Mucosa of descending colon (tissue), 3 donors: ENCODE measurements at regions not wholly inside any gene's neighbourhood (a gene's known extent, or its start where the extent isn't known, plus 50 kb on each side); places are given as distances from the start of the nearest gene placed in this dataset.

ENCODE experiments used
- ATAC-seq: fragments of 200-7000 bp; cut with Tn5 transposase; one replicate; pipeline ENCODE4 v1.9.1; 2020; ENCODE audit warnings: mild to moderate bottlenecking, moderate library complexity
- DNase-seq, 3 donors: peaks; one replicate each; pipeline ENCODE4 v3.0.0-alpha.2; 2020
- H3K36me3 ChIP-seq: fragments of 200-600 bp; one replicate; pipeline ENCODE4 v1.8.0; 2021; ENCODE audit warnings: low read depth, mild to moderate bottlenecking
- H3K4me1 ChIP-seq: fragments of 200-600 bp; one replicate; pipeline ENCODE4 v1.8.0; 2021; ENCODE audit warnings: low read depth, mild to moderate bottlenecking
- H3K4me3 ChIP-seq: fragments of 200-600 bp; one replicate; pipeline ENCODE4 v1.8.0; 2021; ENCODE audit warnings: mild to moderate bottlenecking
- H3K9me3 ChIP-seq: fragments of 200-600 bp; one replicate; pipeline ENCODE4 v1.8.0; 2021; ENCODE audit warnings: mild to moderate bottlenecking
- intact Hi-C, 2 donors: fragments of 100-400 bp; cut with DNase I in 1 of 2; cut with micrococcal nuclease in 1 of 2; formaldehyde crosslinking; loops; one replicate each; pipeline versions ENCODE4 v1.11.0 to v1.11.1; 2022; cut with DNase I, micrococcal nuclease
- TF ChIP-seq, protein P1 (sequence below): fragments of 200-600 bp; IDR thresholded peaks from one replicate; pipeline ENCODE4 v1.8.0; 2022; ENCODE audit warnings: antibody characterized with exemption, mild to moderate bottlenecking
- donor health status: DM: no; HTN: no; CAD: no; lungs with moderate emphysema.
- donor health status: DM: no; HTN: no; CAD: no.
- donor health status: DM: no; HTN: yes; CAD: no.

DNA sequence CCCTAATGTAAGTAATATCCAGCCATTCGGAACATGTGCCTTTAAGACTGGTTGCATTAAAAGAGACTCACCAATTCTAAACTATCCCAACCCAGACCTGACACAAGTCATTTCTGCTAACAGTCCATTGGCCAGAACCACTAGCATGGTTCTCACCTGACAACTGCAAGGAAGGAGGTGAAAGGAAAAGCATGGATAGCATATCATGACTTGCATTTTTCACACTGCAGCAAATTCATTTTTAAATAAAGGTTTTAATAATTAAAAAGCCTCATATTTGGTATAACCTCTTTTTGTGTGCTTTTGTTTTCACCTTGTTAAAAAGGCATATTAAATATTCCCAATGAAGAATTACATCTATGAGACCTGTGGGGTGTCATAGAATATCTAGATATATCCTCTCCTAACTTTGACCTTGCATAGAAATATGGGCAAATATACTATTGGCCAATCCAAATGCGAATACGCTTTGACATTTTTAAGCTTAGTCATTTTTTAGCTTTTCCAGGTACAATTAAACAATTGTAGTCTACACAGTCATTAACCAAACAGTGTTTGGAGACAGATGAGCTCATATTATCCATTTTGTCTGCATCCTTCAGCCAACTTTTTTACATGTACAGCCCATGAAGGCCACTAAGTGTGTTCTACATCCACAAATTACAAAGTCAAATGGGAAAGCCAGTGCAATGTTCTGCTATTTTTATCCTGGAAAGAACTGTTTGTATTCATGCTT is 295.3 kb downstream of the PDGFC start:
- no peaks in the 10 kb centered on the region for H3K9me3 ChIP-seq
- intact Hi-C loops, result no loop called here
- H3K4me1 ChIP-seq, result no peaks in the 10 kb centered on the region
- TF ChIP-seq, protein P1, sequence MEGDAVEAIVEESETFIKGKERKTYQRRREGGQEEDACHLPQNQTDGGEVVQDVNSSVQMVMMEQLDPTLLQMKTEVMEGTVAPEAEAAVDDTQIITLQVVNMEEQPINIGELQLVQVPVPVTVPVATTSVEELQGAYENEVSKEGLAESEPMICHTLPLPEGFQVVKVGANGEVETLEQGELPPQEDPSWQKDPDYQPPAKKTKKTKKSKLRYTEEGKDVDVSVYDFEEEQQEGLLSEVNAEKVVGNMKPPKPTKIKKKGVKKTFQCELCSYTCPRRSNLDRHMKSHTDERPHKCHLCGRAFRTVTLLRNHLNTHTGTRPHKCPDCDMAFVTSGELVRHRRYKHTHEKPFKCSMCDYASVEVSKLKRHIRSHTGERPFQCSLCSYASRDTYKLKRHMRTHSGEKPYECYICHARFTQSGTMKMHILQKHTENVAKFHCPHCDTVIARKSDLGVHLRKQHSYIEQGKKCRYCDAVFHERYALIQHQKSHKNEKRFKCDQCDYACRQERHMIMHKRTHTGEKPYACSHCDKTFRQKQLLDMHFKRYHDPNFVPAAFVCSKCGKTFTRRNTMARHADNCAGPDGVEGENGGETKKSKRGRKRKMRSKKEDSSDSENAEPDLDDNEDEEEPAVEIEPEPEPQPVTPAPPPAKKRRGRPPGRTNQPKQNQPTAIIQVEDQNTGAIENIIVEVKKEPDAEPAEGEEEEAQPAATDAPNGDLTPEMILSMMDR, result no peak
- ATAC-seq (no peak), DNase-seq (no peak)
- no peaks in the 10 kb centered on the region for H3K36me3 ChIP-seq
- no peak overlapping the region for H3K4me3 ChIP-seq

DNA sequence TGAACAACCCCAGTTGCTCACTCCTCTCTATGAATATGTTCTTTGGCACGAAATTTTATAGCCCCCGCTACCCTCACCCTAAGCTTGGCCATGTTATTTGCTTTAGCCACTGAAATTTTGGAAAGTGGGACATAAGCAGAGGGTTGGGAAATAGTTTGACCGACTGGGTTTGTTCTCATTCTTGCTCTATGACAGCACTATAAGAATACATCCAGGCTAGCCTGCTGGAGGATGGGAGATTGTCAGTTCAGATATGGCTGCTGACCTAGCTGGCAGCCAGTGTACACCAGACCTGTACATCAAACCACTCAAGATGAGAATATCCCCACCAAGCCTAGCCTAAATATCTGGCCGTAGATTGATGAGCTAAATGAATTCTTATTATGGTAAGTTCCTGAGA is 298.1 kb downstream of the PDGFC start:
- H3K9me3 ChIP-seq, result no peaks in the 10 kb centered on the region
- no peak overlapping the region for H3K4me3 ChIP-seq
- TF ChIP-seq, protein P1, result no peak
- no peaks in the 10 kb centered on the region for H3K36me3 ChIP-seq
- no peaks in the 10 kb centered on the region for H3K4me1 ChIP-seq
- DNase-seq (no peak), ATAC-seq (no peak)
- intact Hi-C loops, result no loop called here

DNA sequence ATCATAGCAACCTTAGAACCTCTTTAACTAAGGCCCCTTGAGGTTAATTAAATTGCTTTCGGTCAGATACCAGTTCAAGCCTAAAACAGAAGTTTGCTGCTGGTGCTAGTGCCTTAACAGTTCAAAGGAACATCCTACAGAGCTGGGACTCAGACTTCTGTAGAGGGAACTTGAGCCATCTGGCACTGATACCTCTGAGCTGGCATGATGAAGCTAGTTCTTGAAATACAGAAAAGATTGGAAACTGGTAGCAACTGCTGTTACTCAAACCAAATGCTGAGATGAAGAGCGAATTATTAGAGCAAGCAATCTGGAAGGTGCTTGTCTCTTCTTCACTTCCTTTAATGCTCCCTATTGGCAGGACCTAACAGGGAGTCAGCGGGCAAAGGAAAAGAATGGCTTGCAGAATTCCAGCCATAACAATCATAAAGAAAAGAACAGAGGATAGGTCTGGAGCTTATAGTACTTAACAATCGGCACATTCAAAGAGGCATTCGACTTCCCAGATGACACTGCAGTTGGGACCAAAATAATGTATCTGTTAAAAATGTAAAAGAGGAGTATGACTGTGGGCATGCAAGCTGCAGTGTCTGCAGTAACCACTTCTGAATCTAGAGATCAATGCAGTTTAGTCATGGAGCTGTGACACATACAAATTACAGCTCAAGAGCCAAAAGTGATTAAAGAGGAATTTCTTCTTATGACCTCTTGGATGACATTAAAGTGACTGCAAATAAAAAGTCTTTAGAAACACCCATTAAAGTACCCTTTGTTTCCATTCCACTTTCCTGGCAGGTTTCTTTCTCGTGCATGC is 298.9 kb downstream of the PDGFC start:
- intact Hi-C loops, result no loop called here
- Histone ChIP-seq H3K4me3 (no peak overlapping the region), H3K9me3 (no peaks in the 10 kb centered on the region), H3K36me3 (no peaks in the 10 kb centered on the region), H3K4me1 (no peaks in the 10 kb centered on the region)
- DNase-seq (no peak), ATAC-seq (no peak)
- TF ChIP-seq, protein P1, result no peak

DNA sequence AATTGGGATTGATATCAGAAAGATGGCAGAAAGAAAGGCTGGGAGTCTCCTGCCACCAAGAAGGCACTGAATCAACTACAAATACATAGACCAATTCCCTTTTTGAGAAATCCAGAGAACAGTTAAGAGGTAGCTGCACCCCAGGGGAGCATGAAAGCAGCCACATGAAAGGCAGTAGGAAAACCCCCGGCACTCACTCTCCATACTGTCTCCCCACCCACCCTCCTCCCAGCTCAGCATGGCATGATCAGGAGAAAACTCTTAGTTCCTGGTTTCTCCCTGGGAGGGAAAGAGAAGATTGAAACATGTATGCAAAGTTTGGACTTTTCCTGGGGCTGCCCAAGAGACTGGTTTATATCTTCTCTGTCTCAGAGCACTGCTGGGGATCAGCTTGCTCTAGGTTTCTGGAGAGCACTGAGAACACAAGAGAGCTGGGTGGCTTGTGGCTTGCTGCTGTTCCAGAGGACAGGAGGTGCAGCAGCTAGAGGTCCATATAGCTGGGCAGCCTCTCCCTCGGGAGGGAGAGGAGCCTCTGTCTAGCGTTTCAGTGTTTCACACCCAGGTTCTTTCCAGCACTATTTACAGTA is 305.7 kb downstream of the PDGFC start:
- no peaks in the 10 kb centered on the region for H3K4me1 ChIP-seq
- H3K36me3 ChIP-seq, result no peaks in the 10 kb centered on the region
- TF ChIP-seq, protein P1, result no peak
- no peak overlapping the region for H3K4me3 ChIP-seq
- intact Hi-C loops, result loop anchor here in 1 of 2 donors (10.0 kb wide), 1 partner anchor 191 kb away; no protein-coding TSS in a partner anchor
- no peaks in the 10 kb centered on the region for H3K9me3 ChIP-seq
- ATAC-seq (no peak), DNase-seq (no peak)

DNA sequence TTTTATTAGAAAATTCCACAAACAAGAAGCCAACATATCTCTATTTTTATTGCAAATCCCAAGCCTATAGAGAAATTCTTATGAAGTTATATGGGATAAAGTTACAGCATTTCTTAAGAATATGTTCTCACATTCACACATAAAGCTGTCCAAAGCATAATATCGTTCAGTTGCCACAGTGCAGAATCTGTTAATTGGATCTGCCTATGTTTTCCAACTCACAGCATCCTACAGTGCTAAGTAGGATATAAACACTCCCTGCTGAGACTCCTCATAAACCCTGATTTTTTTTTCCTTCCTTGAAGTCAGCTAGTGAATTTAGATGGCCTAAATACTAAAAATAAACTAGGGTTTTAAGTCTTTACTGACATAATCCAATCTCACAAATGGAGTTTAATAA is 307.9 kb downstream of the PDGFC start:
- ATAC-seq, result no peak
- intact Hi-C loops, result loop anchor here in 1 of 2 donors (10.0 kb wide), 1 partner anchor 189 kb away; no protein-coding TSS in a partner anchor

More for the DNA sequence above, 307.9 kb downstream of the PDGFC start:
- H3K4me1 ChIP-seq, result no peaks in the 10 kb centered on the region
- no peaks in the 10 kb centered on the region for H3K36me3 ChIP-seq
- DNase-seq, result no peak
- H3K9me3 ChIP-seq, result no peaks in the 10 kb centered on the region
- H3K4me3 ChIP-seq, result no peak overlapping the region
- TF ChIP-seq, protein P1, result no peak
